NCI-H748 (cell line): ENCODE measurements at regions not wholly inside any gene's neighbourhood (a gene's known extent, or its start where the extent isn't known, plus 50 kb on each side); places are given as distances from the start of the nearest gene placed in this dataset.
A peak's percentile ranks its signal among the peaks of the same experiment; 100 is the strongest.

ENCODE experiments used
- DNase-seq: peaks from one replicate; lab custom pipeline; 2025; ENCODE audit not compliant: unreplicated experiment; lab: John Stamatoyannopoulos, UW

GRCh38 chr7:136339464-136339863 is 362.3 kb upstream of the MTPN start:
- no peak for DNase-seq

- no peak for DNase-seq
Observed at GRCh38 chr7:136336932-136337331, 359.8 kb upstream of the MTPN start.

DNA sequence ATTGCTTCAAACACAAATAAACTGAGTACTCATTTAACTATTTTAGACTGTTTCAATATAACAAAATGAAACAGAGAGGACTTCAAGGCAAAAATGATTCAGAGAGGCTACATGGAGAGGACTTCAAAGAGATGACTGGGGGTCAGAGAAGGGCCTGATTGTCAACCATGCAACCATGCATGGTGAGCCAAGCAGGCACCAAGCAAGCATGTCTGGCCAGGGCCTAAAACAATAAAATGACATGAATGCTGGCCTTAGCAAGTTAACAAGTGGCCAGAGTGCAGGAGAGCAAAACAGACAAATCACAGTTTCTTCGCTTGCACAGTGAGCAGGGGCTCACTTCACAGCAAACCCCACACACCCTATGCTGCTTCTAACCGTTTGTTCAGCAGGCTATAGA is 356.5 kb upstream of the MTPN start:
- DNase-seq, result no peak

DNA sequence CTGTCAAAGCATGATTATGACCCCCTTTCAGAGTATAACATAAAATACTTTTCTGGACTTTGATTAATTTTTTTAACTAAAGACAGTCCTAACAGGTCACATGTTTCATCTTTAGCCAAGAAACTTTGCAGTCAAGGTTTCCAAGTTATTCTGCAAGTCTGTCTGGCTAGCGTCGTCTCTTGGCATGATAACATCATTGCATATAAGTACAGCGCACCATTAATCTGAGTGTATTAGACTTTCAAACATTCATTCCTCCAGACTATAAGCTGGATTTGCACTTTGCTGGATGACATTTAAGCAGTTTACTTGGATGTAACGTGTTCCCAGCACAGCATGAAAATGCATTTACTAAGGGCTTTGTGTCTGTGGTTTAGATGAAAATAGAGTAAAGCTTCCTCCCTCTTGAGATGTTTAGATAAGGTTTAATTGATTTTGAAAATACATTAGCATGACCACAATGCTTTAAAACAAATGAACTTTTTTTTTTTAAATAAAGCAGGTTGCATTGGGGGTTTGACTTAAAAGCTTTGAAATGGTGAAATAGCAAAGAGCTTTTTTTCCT is 349.0 kb upstream of the MTPN start:
- no peak for DNase-seq

- no peak for DNase-seq
Observed at GRCh38 chr7:136325578-136325977, 348.4 kb upstream of the MTPN start.

GRCh38 chr7:136325027-136325426 is 347.9 kb upstream of the MTPN start:
- DNase-seq, result no peak

DNA sequence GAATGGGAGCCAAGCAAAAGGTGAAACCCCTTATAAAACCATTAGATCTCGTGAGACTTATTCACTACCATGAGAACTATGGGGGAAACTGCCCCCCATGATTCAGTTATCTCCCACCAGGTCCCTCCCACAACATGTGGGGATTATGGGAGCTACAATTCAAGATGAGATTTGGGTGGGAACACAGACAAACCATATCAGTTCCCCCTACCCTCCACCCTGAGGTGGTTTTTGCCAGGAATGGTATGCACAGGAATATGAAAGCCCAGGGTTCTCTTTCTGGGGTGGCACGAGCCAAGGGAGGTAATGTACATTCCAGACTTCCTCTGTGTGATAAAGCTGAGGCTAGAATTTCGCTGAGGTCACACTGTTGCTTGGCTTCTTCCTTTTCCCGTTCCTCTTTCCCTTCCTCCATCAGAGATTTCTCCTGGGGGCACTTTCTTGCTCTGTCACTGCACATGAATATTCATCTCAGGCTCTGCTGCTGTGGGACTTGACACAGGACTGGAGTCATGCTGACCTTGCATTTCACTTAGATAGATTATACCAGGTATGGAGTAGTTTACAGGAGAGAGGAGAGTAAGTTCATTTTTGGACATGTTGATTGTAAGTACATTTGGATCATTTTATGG is 347.0 kb upstream of the MTPN start:
- DNase-seq, result no peak

GRCh38 chr7:136312592-136312991 is 335.4 kb upstream of the MTPN start:
- no peak for DNase-seq

GRCh38 chr7:136309407-136309806 is 332.2 kb upstream of the MTPN start:
- DNase-seq, result no peak

GRCh38 chr7:136308230-136308629 is 331.1 kb upstream of the MTPN start:
- DNase-seq, result no peak

- no peak for DNase-seq
Observed at GRCh38 chr7:136303162-136303561, 326.0 kb upstream of the MTPN start.

- DNase-seq, result no peak
Observed at GRCh38 chr7:136302049-136302448, 324.9 kb upstream of the MTPN start.

DNA sequence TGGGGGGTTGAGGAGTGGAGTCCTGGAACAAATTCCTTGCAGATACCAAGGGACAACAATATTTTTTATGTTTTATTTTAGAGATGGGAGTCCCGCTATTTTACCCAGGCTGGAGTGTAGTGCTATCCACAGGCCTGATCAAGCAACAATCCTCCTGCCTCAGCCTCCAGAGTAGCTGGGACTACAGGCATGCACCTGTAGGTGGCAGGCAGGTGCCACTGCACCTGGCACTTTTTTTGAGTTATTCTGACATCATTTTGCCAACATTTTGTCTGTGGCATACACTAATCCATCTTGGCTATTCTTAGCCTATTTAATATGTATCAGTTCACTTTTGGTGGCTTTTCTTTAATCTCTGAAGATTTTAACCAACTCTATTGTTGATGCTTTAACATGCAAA is 317.8 kb upstream of the MTPN start:
- DNase-seq, result peak; percentile 21

DNA sequence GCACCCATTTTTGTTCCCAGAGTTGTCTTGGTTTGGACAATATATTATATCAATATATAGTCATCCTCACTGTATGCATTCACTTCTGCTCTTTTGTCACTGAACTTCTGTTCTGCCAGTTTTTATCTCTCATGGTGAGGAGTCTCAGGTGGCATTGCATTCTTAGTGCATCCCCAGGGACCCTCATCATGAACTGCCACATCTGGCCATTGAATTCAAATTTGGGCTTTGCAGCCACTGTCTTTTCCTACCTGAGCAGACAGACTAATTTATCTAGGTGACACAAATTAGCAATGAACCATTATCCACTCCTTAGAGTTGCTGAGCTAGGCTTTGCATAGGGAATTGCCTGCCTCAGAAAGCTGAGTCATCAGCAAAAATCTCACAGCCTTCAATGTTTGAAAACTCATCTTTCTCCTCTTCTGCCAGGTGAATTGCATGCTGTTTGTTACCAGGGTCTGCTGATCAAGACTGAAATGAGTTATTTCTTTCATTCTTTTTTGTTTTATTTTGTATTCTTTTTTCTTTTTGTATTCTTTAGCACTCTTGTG is 316.8 kb upstream of the MTPN start:
- no peak for DNase-seq

GRCh38 chr7:136293272-136293671 is 316.1 kb upstream of the MTPN start:
- DNase-seq, result no peak

- DNase-seq, result no peak
Observed at GRCh38 chr7:136292365-136292764, 315.2 kb upstream of the MTPN start.

DNA sequence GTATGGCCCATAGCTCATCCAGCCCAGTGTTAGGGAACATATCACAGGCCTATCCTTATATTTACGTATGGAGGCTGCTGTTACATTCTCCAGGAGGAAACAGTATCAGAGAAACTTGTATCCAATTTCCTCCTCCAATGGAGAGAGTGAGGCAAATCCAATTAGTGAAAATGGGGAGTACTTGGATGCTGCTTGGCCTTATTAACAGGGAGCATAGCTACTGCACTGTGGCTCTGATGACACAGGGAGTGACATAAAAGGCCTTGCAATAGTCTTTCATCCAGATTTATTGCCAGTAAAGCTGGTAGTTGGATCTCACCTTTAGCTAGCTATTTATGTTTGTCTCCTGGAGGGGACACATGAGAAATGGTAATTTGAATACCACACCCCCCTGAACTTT is 313.2 kb upstream of the MTPN start:
- no peak for DNase-seq

DNA sequence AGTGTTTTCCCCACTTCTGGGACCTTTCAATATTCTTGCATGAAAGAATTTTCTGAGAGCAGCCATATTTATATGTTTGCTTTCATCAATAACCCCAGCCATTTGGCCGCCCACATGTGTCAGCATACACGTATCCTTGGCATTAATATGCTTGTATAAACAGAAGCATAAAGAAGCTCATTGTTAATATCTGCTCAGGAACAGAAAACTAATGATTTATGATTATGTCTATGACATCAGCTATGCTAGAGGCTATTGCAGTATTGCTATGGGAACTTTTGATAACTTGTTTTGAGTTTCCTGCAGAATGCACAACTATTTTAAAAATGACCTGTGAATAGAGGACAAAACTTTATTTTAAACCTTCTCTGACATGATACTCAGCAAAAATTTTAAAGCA is 300.9 kb upstream of the MTPN start:
- DNase-seq, result no peak

DNA sequence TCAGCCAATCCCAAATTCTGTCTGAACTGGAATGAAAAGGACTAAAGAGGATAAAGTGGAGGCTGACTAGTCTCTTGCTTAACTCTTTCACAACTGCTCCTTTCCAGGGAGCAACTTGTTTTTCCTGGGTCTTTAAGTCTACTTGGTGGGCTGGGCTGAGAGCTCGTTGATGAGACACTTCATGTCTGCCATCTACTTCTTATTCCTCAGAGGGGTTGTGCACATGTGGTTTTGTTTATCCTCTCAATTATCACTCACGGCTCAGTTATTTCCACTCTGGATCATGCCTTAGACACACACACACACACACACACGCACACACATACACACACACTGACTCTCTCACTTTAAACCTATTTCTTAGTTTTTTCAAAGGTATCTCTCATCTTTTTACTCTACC is 298.6 kb upstream of the MTPN start:
- no peak for DNase-seq

- no peak for DNase-seq
Observed at GRCh38 chr7:136274636-136275345, 297.6 kb upstream of the MTPN start.

DNA sequence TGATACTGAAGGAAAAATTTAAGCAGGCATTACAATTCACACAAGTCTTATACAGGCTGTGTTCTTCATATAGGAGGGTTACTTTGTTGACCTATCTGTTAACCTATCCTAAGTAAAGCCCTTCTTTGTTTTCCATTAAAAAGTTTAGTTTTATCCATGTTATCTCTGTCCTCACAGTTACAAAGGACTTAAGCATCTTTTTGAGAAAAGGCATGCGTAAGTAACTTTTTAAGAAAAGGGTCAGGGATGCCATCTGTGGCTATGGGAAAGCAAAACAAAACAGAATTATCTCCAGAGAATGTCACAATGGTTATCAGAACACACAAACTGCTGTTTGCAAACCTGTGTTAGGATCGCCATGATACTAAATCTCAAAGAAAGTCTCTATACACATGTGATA is 295.8 kb upstream of the MTPN start:
- no peak for DNase-seq

GRCh38 chr7:136267822-136268221 is 290.7 kb upstream of the MTPN start:
- no peak for DNase-seq
